GM18498 (cell line): ENCODE measurements at regions not wholly inside any gene's neighbourhood (a gene's known extent, or its start where the extent isn't known, plus 50 kb on each side); places are given as distances from the start of the nearest gene placed in this dataset.

Source experiments
- ATAC-seq: cut with Tn5 transposase; IDR thresholded peaks from one replicate; pipeline ENCODE4 v1.9.1; 2021; ENCODE audit warnings: mild to moderate bottlenecking, moderate library complexity; ENCODE audit not compliant: unreplicated experiment

DNA sequence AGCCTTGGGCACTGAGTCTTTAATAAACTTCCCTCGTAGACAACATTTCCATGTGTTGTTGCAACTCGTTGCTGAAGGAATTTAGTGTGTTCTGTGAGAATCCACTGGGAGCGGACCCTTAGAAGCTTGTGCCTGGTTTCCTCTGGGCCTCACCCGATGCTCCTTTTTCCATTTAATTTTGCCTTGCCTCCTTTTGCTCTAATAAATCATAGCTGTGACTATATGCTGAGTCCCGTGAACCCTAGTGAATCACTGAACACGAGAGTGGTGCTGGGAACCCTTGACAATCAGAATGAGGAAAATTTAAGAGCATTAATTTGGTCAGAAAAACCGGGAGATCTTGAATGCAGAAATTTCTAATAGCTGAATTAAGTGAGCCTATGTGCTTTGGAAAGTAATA is 291.1 kb upstream of the ZNF608 start:
- ATAC-seq = no peak

- ATAC-seq = no peak
Measured at GRCh38 chr5:125038477-125038876, 292.0 kb upstream of the ZNF608 start.

DNA sequence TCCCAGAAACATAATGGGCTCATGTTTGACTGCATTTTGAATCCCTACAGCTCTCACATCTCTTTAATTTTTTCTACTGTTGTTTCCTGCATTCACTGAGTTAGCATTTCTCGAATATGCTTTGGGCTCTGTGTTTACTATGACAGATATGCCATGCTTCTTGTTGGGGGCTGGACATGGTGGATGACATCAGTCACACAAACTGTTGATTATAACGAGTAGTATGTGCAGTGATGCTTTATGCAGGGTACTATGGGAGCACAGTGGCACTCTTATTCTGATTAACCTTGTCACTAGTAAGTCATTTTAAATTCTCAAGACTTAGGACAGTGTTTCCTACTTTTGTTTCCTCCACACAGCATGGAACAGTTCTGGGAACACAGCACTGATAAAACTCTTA is 295.4 kb upstream of the ZNF608 start:
- ATAC-seq = no peak

- ATAC-seq = no peak
Measured at GRCh38 chr5:125042261-125042890, 295.9 kb upstream of the ZNF608 start.

DNA sequence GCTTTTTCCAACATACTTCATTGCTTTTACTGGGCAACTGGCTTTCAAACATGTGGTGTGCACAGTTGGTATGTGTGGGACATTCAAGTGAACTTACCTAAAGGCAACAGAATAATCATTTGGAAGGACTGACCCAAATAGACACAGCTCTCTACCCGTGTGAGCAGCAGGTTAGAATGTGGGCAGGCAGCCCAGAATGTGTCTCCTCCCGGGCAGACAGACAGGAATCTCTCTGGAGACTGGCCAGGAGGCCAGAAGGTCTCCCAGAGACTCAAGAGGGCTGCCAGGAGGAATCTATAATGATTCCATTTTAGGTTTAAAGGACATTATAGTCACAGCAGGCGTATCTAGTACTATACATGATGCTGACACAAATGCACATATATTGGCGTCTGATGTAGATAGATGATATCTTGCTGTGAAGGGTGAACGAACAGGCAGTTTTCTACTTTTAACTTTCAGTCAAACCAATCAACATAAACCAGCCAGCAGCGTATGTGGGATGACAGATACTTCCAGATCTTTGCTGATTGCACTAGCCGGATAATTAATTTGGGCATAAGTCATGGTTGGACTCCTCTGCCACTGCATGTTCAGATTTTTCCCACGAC is 297.4 kb upstream of the ZNF608 start:
- no peak for ATAC-seq

DNA sequence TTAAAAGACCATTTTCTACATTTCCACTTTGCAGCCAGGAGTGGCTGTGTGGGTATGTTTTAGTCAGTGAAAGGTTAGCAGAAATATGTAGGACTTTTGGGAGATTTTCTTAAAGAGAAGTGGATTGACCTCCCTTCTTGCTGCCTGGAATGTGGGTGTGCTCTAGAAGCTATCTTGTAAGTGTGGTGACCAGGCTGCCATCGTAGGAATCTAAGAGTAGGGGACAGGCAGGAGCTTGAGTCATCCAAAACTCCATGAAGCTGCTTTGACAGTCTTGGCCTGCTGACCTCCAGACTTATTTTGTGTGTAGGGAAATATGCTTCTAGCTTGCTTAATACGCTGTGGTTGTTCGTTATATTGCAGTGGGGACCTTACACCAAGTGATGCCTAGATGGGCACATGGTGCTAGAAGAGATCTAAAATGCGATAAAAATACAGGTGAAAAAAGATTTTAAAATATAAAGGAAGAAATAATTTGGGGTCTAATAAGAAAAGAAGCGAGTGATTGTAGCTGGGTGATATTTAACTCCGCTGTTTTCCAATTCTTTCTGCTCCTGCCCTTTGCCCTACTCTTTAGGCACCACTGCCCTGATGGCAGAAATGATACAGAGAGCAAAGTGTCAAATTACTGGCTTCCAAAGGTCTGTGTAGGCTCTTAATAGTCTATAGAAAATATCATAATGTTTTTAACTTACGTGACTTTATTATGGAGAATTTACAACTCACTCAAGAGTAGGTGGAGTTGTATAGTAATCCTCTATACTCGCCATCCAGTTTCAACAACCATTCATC is 298.2 kb upstream of the ZNF608 start:
- ATAC-seq = no peak

GRCh38 chr5:125045646-125046045 is 299.2 kb upstream of the ZNF608 start:
- no peak for ATAC-seq

DNA sequence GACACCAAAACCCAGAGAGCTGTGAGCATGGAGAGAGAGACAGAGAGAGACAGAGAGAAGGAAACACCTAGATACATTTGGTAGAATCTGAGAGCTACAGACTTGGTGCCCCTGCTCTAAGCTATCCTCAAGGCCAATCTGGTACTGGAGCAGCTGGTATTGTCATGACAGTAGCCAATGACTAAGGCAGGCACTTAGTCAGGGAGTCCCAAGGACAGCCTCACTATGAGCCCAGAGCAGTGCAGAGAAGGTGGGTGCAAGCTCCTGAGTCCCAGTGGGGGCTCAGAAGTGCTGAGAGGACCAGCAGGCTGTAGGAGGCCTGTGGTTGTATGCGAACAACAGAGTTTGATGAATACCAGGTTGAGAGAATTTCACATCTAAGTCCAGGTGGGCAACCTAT is 300.4 kb upstream of the ZNF608 start:
- no peak for ATAC-seq

DNA sequence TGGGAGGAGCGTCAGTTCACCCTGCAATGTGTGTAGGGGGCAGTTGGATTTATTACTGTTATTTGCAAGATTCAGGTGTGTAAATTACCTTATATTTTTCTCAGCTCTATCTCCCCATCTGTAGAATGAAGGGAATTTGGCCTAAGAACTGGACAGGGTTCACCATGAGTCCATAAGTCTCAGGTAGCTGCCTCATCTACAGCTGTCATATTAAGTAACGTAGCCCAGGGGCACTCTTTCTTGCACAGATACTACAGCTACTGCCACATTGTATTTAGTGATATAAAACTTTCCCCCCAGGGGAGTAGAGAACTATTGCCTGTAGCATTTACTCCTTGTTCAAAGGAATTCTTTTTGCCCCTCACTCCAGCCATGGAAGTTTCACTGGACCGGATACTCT is 301.4 kb upstream of the ZNF608 start:
- ATAC-seq = no peak

GRCh38 chr5:125049721-125050702 is 303.6 kb upstream of the ZNF608 start:
- no peak for ATAC-seq

GRCh38 chr5:125050926-125051325 is 304.5 kb upstream of the ZNF608 start:
- no peak for ATAC-seq

DNA sequence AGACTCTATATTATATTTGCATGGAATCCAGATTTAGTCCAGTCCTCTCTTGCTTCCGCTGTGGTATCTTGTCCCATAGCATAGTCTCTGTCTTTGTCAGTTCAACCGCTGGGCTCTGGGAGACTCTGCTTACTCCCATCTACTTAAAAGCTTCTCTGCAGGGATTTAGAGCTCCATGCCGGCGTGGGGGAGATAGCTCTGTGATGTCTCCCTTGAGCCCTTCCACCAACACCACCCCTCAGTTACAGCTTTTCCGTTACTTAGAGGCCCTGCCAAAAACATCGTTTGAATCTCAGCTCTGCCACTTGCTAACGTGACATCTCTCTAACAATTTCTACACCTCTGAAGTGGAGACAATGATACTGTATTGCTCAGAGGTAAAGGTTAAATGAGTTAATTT is 306.1 kb upstream of the ZNF608 start:
- no peak for ATAC-seq

- no peak for ATAC-seq
Measured at GRCh38 chr5:125053179-125053578, 306.7 kb upstream of the ZNF608 start.

DNA sequence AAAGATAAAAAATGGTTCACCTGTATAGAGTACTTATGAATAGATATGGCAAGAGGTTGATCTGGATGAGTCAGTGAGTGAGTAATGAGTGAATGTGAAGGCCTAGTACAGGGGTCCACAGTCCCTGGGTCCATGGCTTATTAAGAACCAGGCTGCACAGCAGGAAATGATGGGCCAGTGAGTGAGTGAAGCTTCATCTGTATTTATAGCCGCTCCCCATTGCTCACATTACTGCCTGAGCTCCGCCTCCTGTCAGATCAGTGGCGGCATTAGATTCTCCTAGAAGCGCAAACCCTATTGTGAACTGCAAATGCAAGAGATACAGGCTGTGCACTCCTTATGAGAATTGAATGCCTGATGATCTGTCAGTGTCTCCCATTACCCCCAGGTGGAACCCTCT is 307.7 kb upstream of the ZNF608 start:
- no peak for ATAC-seq

DNA sequence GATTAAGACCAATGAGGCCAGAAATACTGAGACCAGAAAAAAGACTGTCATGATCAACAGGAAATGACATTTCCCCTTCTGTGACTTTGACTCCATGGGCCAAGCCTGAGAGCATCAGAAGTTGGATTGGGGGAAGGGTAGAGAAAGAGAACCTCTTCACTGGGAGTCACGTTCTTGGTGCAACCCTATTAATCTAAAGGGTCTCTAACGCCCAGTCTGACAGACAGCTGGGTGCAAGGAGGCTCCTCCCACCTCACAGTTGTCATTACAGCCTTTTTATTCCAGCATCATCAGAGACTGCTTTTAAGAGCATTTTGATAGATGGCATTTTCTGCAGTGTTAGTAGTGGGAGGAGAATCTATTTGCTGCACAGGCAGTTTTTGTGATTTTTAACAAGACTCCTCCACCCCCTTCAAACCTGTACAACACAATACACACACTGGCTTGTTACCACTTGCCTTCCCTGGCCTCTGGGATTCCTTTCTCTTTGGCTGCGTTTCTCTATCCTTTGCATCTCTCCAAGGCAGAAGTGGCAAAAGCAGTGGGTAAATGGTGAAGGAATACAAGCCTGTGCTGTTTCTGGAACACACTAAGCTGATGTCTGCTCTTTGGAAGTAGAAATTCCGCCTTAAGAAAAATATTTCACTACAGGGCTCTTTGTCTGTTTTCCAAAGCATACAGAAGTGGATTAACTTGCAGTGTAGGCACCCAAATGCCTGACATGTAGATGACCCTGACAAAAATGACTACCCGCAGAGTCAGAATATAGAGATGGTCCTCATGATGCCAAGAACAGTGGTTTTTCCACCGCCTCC is 310.4 kb upstream of the ZNF608 start:
- no peak for ATAC-seq

- ATAC-seq = no peak
Measured at GRCh38 chr5:125057912-125058826, 311.7 kb upstream of the ZNF608 start.

DNA sequence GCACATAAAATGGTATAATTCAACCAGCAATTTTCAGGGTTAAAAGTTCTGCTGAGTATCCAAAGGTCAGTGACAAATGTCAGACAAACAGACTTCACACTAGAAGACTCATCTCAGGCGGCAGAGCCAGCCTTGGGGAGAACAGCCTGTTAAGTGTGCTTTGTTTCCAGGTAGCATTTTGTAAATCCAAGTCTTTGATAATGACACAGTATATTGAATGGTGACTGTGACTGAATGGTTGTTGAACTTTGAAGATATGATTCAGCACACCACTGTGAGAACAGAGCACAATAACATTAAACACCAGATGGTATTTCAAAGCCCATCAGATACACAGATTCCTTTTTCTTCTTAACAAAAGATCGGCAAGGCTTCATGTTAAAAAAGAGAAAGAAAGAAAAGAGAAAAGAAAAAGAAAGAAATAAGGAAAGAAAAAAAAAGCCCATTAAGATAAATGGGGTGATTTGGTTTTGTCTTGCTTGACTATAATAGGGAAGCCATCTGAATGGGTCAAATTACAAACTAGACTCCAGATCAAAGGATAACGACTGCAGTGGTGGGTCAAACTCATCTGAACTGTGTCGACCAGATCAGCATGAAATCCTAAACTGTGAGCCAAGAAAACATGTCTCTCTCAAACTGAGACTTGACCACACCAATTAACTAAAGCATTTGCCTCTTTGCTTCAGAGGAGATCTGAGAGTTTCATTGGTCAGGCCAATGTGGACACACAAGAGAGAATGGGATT is 313.0 kb upstream of the ZNF608 start:
- no peak for ATAC-seq

- no peak for ATAC-seq
Measured at GRCh38 chr5:125061726-125062125, 315.3 kb upstream of the ZNF608 start.
